Nephron progenitor cell (in vitro differentiated cells): ENCODE measurements at regions not wholly inside any gene's neighbourhood (a gene's known extent, or its start where the extent isn't known, plus 50 kb on each side); places are given as distances from the start of the nearest gene placed in this dataset.

ENCODE experiments used
- DNase-seq: peaks from one replicate; pipeline ENCODE4 v3.0.0; 2021
- H3K27ac Mint-ChIP-seq: 2 replicates; pipeline ENCODE4 v1.8.0; 2021; ENCODE audit warnings: mild to moderate bottlenecking, moderate library complexity, mixed read lengths
- H3K27me3 Mint-ChIP-seq: 2 replicates; pipeline ENCODE4 v1.8.0; 2021; ENCODE audit warnings: mild to moderate bottlenecking, low read depth, mixed read lengths; ENCODE audit not compliant: poor library complexity
- H3K36me3 Mint-ChIP-seq: 2 replicates; pipeline ENCODE4 v1.8.0; 2021; ENCODE audit warnings: low read depth, mixed read lengths
- H3K4me1 Mint-ChIP-seq: 2 replicates; pipeline ENCODE4 v1.8.0; 2021; ENCODE audit warnings: mixed read lengths
- H3K4me3 Mint-ChIP-seq: 2 replicates; pipeline ENCODE4 v1.8.0; 2021; ENCODE audit warnings: mild to moderate bottlenecking, moderate library complexity, mixed read lengths
- H3K9me3 Mint-ChIP-seq: 2 replicates; pipeline ENCODE4 v1.8.0; 2021; ENCODE audit warnings: mild to moderate bottlenecking, moderate library complexity, mixed read lengths
- CTCF ChIP-seq: fragments of 200-600 bp; sonication (generic); IDR thresholded peaks from 2 replicates; pipeline ENCODE4 v1.5.0; 2021; ENCODE audit warnings: antibody characterized with exemption

GRCh38 chr5:123881759-123882244 lies 369.8 kb downstream of the CSNK1G3 start:
- DNase-seq: no peak
- Mint-ChIP-seq H3K4me1 (peaks cover 52% of the 10 kb centered on the region), H3K27me3 (no peaks in the 10 kb centered on the region), H3K27ac (peak overlapping the region; percentile 97), H3K36me3 (peaks cover 15% of the 10 kb centered on the region), H3K4me3 (peak overlapping the region; percentile 68), H3K9me3 (peaks cover 13% of the 10 kb centered on the region)
- TF ChIP-seq CTCF: no peak

GRCh38 chr5:123880875-123881274 lies 368.9 kb downstream of the CSNK1G3 start:
- Mint-ChIP-seq H3K4me3 (no peak overlapping the region), H3K4me1 (peaks cover 61% of the 10 kb centered on the region), H3K27me3 (no peaks in the 10 kb centered on the region), H3K36me3 (peaks cover 8% of the 10 kb centered on the region), H3K9me3 (peaks cover 6% of the 10 kb centered on the region), H3K27ac (no peak overlapping the region)
- no peak for TF ChIP-seq CTCF
- no peak for DNase-seq

GRCh38 chr5:123879071-123879470 lies 367.1 kb downstream of the CSNK1G3 start:
- TF ChIP-seq CTCF: no peak
- no peak for DNase-seq
- Mint-ChIP-seq H3K9me3 (no peaks in the 10 kb centered on the region), H3K27ac (peak overlapping the region; percentile 9), H3K27me3 (no peaks in the 10 kb centered on the region), H3K4me3 (no peak overlapping the region), H3K36me3 (peaks cover 4% of the 10 kb centered on the region), H3K4me1 (peaks cover 79% of the 10 kb centered on the region)

GRCh38 chr5:123876276-123876790 lies 364.4 kb downstream of the CSNK1G3 start:
- H3K27ac Mint-ChIP-seq: peak overlapping the region; percentile 98
- no peaks in the 10 kb centered on the region for H3K36me3 Mint-ChIP-seq
- H3K9me3 Mint-ChIP-seq: no peaks in the 10 kb centered on the region
- no peak for TF ChIP-seq CTCF
- peaks cover 72% of the 10 kb centered on the region for H3K4me1 Mint-ChIP-seq
- no peak for DNase-seq
- no peak overlapping the region for H3K4me3 Mint-ChIP-seq
- no peaks in the 10 kb centered on the region for H3K27me3 Mint-ChIP-seq

GRCh38 chr5:123875561-123876275 lies 363.7 kb downstream of the CSNK1G3 start:
- H3K4me1 Mint-ChIP-seq: peaks cover 66% of the 10 kb centered on the region
- DNase-seq: peak; percentile 33
- H3K27ac Mint-ChIP-seq: peak overlapping the region; percentile 98
- no peaks in the 10 kb centered on the region for H3K27me3 Mint-ChIP-seq
- TF ChIP-seq CTCF: no peak
- H3K9me3 Mint-ChIP-seq: no peaks in the 10 kb centered on the region
- H3K4me3 Mint-ChIP-seq: peak overlapping the region; percentile 64
- no peaks in the 10 kb centered on the region for H3K36me3 Mint-ChIP-seq
